ENCODE measurements at regions not wholly inside any gene's neighbourhood (a gene's known extent, or its start where the extent isn't known, plus 50 kb on each side); places are given as distances from the start of the nearest gene placed in this dataset.

- TF ChIP-seq CTCF (conservative IDR thresholded peaks at IDR 0.05) (no peak), ZFX (IDR thresholded peaks at IDR 0.05) (no peak)
These were observed 102.9 kb upstream of the ARSJ start for GRCh38 chr4:114082348-114082747.
